GM20000 (cell line): ENCODE measurements at regions not wholly inside any gene's neighbourhood (a gene's known extent, or its start where the extent isn't known, plus 50 kb on each side); places are given as distances from the start of the nearest gene placed in this dataset.

Experiments used
- DNase-seq: peaks from one replicate; pipeline ENCODE4 v3.0.0; 2012; ENCODE audit warnings: low spot score
- CTCF ChIP-seq: IDR thresholded peaks from 2 replicates; pipeline ENCODE4 v1.5.1; 2012; ENCODE audit warnings: mild to moderate bottlenecking, control low read depth; ENCODE audit errors: extremely low read depth, missing control alignments

GRCh38 chr1:229892515-229893117 is 174.4 kb upstream of the GALNT2 start:
- DNase-seq, result no peak
- no peak for TF ChIP-seq CTCF

DNA sequence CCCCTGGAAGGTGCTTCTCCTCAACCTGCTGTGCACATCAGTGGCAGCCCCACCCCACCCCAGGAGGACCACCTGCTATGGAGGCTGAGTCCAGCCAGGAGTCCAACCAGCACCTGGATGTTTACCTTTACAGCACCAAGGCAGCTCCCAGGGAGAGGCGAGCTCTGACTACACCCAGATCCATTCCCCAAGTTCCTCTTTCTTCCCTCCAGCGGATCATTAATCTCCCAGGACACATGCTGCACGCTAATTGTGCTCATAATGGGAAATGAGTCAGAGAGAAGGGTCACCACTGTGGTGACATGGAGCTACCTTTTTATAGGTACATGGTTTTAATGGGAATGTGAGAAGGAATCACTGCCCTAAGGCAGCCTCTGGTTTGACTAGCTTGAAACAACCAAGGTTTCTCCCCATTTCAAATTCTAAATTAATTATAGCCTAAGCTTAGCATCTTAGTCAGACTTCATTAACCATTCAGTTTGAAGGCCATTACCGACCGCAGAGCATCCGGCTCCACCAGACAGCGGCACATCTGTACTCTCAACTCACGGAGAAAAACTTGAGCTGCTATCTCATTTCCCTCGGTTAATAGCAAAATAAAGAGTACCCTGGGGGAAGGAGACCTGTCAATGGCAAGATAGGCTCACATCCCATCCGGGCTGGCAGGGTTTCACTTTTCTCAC is 173.1 kb upstream of the GALNT2 start:
- no peak for DNase-seq
- no peak for TF ChIP-seq CTCF

DNA sequence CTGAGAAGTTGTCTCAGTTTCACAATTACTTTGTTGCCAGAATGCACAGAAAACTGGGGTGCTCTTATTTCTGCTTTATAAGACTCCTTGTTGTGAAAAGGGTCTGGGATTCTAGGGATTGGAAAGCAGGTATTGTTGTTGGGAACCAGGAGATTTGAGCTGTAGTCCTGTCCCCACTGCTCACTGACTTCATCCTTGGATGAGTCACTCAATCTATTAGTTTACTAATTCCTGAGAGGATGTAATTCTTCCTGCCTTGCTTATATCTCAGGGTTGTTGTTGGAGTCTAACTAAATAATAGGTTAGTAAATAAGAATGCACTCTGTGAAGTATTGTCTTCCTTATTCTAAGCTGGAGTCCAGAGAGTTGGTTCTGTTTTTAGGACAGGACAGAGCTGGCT is 172.5 kb upstream of the GALNT2 start:
- DNase-seq, result no peak
- no peak for TF ChIP-seq CTCF

DNA sequence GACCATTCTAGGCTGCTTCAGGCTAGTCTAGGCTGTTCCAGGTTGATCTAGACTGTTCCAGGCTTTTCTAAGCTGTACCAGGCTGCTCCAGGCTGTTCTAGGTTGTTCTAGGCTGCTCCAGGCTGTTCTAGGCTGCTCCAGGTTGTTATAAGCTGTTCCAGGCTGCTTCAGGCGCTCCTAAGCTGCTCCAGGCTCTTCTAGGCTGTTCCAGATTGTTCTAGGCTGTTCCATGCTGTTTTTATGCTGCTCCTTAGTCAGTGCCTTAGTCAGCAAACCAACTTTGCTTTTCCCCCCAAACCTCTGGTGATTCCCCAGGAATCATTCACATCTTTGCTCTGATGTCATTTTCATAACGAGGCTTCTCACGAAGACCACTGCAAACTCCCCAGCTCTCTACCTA is 171.4 kb upstream of the GALNT2 start:
- DNase-seq, result no peak

GRCh38 chr1:229896306-229896705 is 170.7 kb upstream of the GALNT2 start:
- no peak for TF ChIP-seq CTCF

More for the DNA sequence above, 171.4 kb upstream of the GALNT2 start:
- no peak for TF ChIP-seq CTCF

DNA sequence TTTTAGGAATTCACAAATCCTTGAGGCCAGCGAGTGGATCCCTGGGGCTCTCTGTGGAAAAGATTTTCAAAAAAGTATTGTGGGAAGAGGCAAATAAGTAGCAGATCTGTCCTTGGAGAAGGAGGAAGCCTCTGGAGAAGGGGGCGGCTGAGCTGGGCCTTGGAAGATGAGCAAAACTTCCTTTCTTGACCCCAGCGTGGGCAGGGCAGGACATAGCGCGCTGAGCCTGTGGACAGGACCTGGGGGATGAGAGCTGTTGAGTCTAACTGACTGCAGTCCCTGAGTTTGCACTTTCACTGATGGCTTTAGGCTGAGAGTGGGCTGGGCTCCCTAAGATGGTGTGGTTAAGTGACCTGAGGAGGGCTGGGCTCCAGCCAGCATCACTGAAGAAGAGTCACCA is 170.2 kb upstream of the GALNT2 start:
- DNase-seq, result no peak
- TF ChIP-seq CTCF, result no peak

More at GRCh38 chr1:229896306-229896705, 170.7 kb upstream of the GALNT2 start:
- no peak for DNase-seq

- DNase-seq, result no peak
- no peak for TF ChIP-seq CTCF
Observed at GRCh38 chr1:229897501-229897900, 169.5 kb upstream of the GALNT2 start.
